Tibial nerve (tissue), 4 donors: ENCODE measurements at regions not wholly inside any gene's neighbourhood (a gene's known extent, or its start where the extent isn't known, plus 50 kb on each side); places are given as distances from the start of the nearest gene placed in this dataset.

Experiments used
- DNase-seq, 2 donors: peaks; one replicate each; pipeline ENCODE4 v3.0.0-alpha.2; 2019; ENCODE audit warnings: low spot score in 2 of 2
- H3K27ac ChIP-seq, 4 donors: fragments of 200-600 bp; sonication (generic) in 3 of 4; one replicate each; pipeline ENCODE4 v1.5.1; 2017 to 2019; ENCODE audit warnings: mild to moderate bottlenecking in 1 of 4
- H3K27me3 ChIP-seq, 2 donors: fragments of 200-600 bp; sonication (generic) in 1 of 2; one replicate each; pipeline versions ENCODE4 v1.5.1 to v1.6.0; 2017 to 2019
- H3K36me3 ChIP-seq, 3 donors: fragments of 200-600 bp; sonication (generic); one replicate each; pipeline ENCODE4 v1.5.1; 2018 to 2019
- H3K4me1 ChIP-seq, 4 donors: fragments of 200-600 bp; sonication (generic) in 3 of 4; one replicate each; pipeline ENCODE4 v1.5.1; 2017 to 2019
- H3K4me3 ChIP-seq, 4 donors: fragments of 200-600 bp; sonication (generic) in 3 of 4; one replicate each; pipeline ENCODE4 v1.5.1; 2017 to 2019; ENCODE audit warnings: mild to moderate bottlenecking in 1 of 4, moderate library complexity in 1 of 4
- H3K9me3 ChIP-seq, 4 donors: fragments of 200-600 bp; sonication (generic) in 3 of 4; one replicate each; pipeline ENCODE4 v1.5.1; 2017 to 2019
- CTCF ChIP-seq, 5 experiments: fragments of 200-600 bp in 3 of 5; fragments of 450-650 bp in 2 of 5; sonication (generic) in 3 of 5; IDR thresholded peaks; one replicate each; pipeline ENCODE4 v1.5.1; 2016 to 2019; ENCODE audit warnings: antibody characterized with exemption in 5 of 5, mild to moderate bottlenecking in 3 of 5, moderate library complexity in 2 of 5
- EP300 ChIP-seq, 2 donors: sonication (generic); formaldehyde crosslinking; IDR thresholded peaks; one replicate each; pipeline ENCODE4 v1.6.1; 2017; ENCODE audit warnings: antibody characterized with exemption in 2 of 2, mild to moderate bottlenecking in 1 of 2
- POLR2A ChIP-seq, 2 donors: fragments of 450-650 bp; IDR thresholded peaks; one replicate each; pipeline ENCODE4 v1.6.1; 2017; ENCODE audit warnings: antibody characterized with exemption in 2 of 2, mild to moderate bottlenecking in 2 of 2, moderate library complexity in 2 of 2
- WGBS, 2 donors: methylation state at CpG; one replicate each; pipeline ENCODE4 v1.1.5; 2018; 5-methylcytosine and 5-hydroxymethylcytosine counted together

- H3K9me3 ChIP-seq: no peaks in the 10 kb centered on the region
- H3K4me3 ChIP-seq: no peak overlapping the region
- H3K36me3 ChIP-seq: no peaks in the 10 kb centered on the region
- no peaks in the 10 kb centered on the region for H3K27me3 ChIP-seq
- no peaks in the 10 kb centered on the region for H3K4me1 ChIP-seq
- WGBS, 2 donors: 95 to 98% methylated on average over 1 of the region's 1 CpG
- TF ChIP-seq POLR2A (IDR thresholded peaks at IDR 0.05) (no peak), CTCF (IDR thresholded peaks at IDR 0.05) (no peak), EP300 (IDR thresholded peaks at IDR 0.05) (no peak)
- H3K27ac ChIP-seq: no peak overlapping the region
- no peak for DNase-seq
Observed at GRCh38 chr3:117417411-117417810, 707.8 kb downstream of the TUSC7 start.

GRCh38 chr3:117427081-117427480 lies 717.5 kb downstream of the TUSC7 start:
- Histone ChIP-seq H3K4me3 (no peak overlapping the region), H3K4me1 (no peaks in the 10 kb centered on the region), H3K27me3 (no peaks in the 10 kb centered on the region), H3K27ac (no peak overlapping the region), H3K9me3 (no peaks in the 10 kb centered on the region), H3K36me3 (no peaks in the 10 kb centered on the region)
- no peak for DNase-seq
- no peak for TF ChIP-seq EP300 (IDR thresholded peaks at IDR 0.05)
- TF ChIP-seq CTCF (IDR thresholded peaks at IDR 0.05): no peak
- no peak for TF ChIP-seq POLR2A (IDR thresholded peaks at IDR 0.05)
- WGBS, 2 donors: 75 to 89% methylated on average over 1 of the region's 1 CpG

- Histone ChIP-seq H3K27ac (no peak overlapping the region), H3K4me1 (no peaks in the 10 kb centered on the region), H3K4me3 (no peak overlapping the region), H3K36me3 (no peaks in the 10 kb centered on the region), H3K9me3 (no peaks in the 10 kb centered on the region), H3K27me3 (no peaks in the 10 kb centered on the region)
- 52 to 56% methylated on average over 1 of the region's 1 CpG for WGBS, 2 donors
- TF ChIP-seq CTCF (IDR thresholded peaks at IDR 0.05) (no peak), EP300 (IDR thresholded peaks at IDR 0.05) (no peak), POLR2A (IDR thresholded peaks at IDR 0.05) (no peak)
- no peak for DNase-seq
Observed at GRCh38 chr3:117433427-117433826, 723.8 kb downstream of the TUSC7 start.

- Histone ChIP-seq H3K36me3 (no peaks in the 10 kb centered on the region), H3K4me3 (no peak overlapping the region), H3K4me1 (no peaks in the 10 kb centered on the region), H3K9me3 (no peaks in the 10 kb centered on the region), H3K27me3 (no peaks in the 10 kb centered on the region), H3K27ac (no peak overlapping the region)
- TF ChIP-seq EP300 (IDR thresholded peaks at IDR 0.05): no peak
- no peak for DNase-seq
Observed at GRCh38 chr3:117434661-117435412, 725.3 kb downstream of the TUSC7 start.

- TF ChIP-seq POLR2A (IDR thresholded peaks at IDR 0.05): no peak
- TF ChIP-seq CTCF (IDR thresholded peaks at IDR 0.05): no peak
- no peak for TF ChIP-seq EP300 (IDR thresholded peaks at IDR 0.05)
- WGBS, 2 donors: 92 to 93% methylated on average over 6 of the region's 6 CpGs
- H3K4me1 ChIP-seq: no peaks in the 10 kb centered on the region
- H3K36me3 ChIP-seq: no peaks in the 10 kb centered on the region
- no peaks in the 10 kb centered on the region for H3K27me3 ChIP-seq
- no peak overlapping the region for H3K4me3 ChIP-seq
- no peak for DNase-seq
- no peak overlapping the region for H3K27ac ChIP-seq
- no peaks in the 10 kb centered on the region for H3K9me3 ChIP-seq
Observed at GRCh38 chr3:117435506-117435905, 725.9 kb downstream of the TUSC7 start.
